BJ (cell line): ENCODE measurements at regions not wholly inside any gene's neighbourhood (a gene's known extent, or its start where the extent isn't known, plus 50 kb on each side); places are given as distances from the start of the nearest gene placed in this dataset.

ENCODE experiments used
- CTCF ChIA-PET: fragments of 350-600 bp; formaldehyde crosslinking; extraction: SDS; loops from one replicate; lab custom pipeline; 2021; ENCODE audit warnings: antibody characterized with exemption, inconsistent platforms; lab: Yijun Ruan, JAX
- POLR2A ChIA-PET: fragments of 300-600 bp; sonication (Branson Sonifier 250); formaldehyde crosslinking; extraction: SDS; loops from one replicate; lab custom pipeline; 2021; ENCODE audit warnings: antibody characterized with exemption; lab: Charles Lee
- DNase-seq: peaks from one replicate; pipeline ENCODE4 v3.0.0-alpha.2; 2011; ENCODE audit warnings: low read depth
- H3K27me3 ChIP-seq: 2 replicates; pipeline ENCODE4 v1.6.0; 2011; ENCODE audit warnings: low read length; ENCODE audit not compliant: control insufficient read depth, insufficient read depth
- H3K36me3 ChIP-seq: 2 replicates; pipeline ENCODE4 v1.5.1; 2011; ENCODE audit warnings: low read length; ENCODE audit not compliant: control insufficient read depth, insufficient read depth
- H3K4me3 ChIP-seq: 2 replicates; pipeline ENCODE4 v1.5.1; 2011; ENCODE audit warnings: low read depth, mild to moderate bottlenecking, control low read depth, low read length
- CTCF ChIP-seq: IDR thresholded peaks from 2 replicates; pipeline ENCODE4 v1.5.1; 2011; ENCODE audit warnings: low read depth, mild to moderate bottlenecking, control low read depth, inconsistent platforms, low read length, moderate library complexity; ENCODE audit not compliant: insufficient read depth

- no peak for DNase-seq
- ChIA-PET CTCF (no interaction called here), POLR2A (no interaction called here)
- H3K27me3 ChIP-seq = no peaks in the 10 kb centered on the region
- no peaks in the 10 kb centered on the region for H3K36me3 ChIP-seq
- TF ChIP-seq CTCF = no peak
- no peak overlapping the region for H3K4me3 ChIP-seq
These were observed 303.0 kb upstream of the LMCD1 start for GRCh38 chr3:8198605-8199004.

GRCh38 chr3:8200996-8201395 is 300.6 kb upstream of the LMCD1 start:
- H3K27me3 ChIP-seq = no peaks in the 10 kb centered on the region
- ChIA-PET CTCF (no interaction called here), POLR2A (no interaction called here)
- TF ChIP-seq CTCF = no peak
- H3K36me3 ChIP-seq = no peaks in the 10 kb centered on the region
- DNase-seq = no peak
- H3K4me3 ChIP-seq = no peak overlapping the region

- ChIA-PET POLR2A (no interaction called here), CTCF (no interaction called here)
- no peak for TF ChIP-seq CTCF
- DNase-seq = no peak
- H3K36me3 ChIP-seq = no peaks in the 10 kb centered on the region
- no peaks in the 10 kb centered on the region for H3K27me3 ChIP-seq
- H3K4me3 ChIP-seq = no peak overlapping the region
These were observed 299.7 kb upstream of the LMCD1 start for GRCh38 chr3:8201886-8202285.

GRCh38 chr3:8204331-8204730 is 297.3 kb upstream of the LMCD1 start:
- CTCF ChIA-PET = no interaction called here
- no peak for TF ChIP-seq CTCF

GRCh38 chr3:8204853-8205650 is 296.6 kb upstream of the LMCD1 start:
- ChIA-PET POLR2A (no interaction called here), CTCF (no interaction called here)
- DNase-seq = no peak
- Histone ChIP-seq H3K36me3 (no peaks in the 10 kb centered on the region), H3K4me3 (no peak overlapping the region), H3K27me3 (no peaks in the 10 kb centered on the region)
- no peak for TF ChIP-seq CTCF

More at GRCh38 chr3:8204331-8204730, 297.3 kb upstream of the LMCD1 start:
- H3K4me3 ChIP-seq = no peak overlapping the region
- no peaks in the 10 kb centered on the region for H3K27me3 ChIP-seq
- POLR2A ChIA-PET = no interaction called here
- H3K36me3 ChIP-seq = no peaks in the 10 kb centered on the region
- no peak for DNase-seq
